D721Med (cell line): ENCODE measurements at regions not wholly inside any gene's neighbourhood (a gene's known extent, or its start where the extent isn't known, plus 50 kb on each side); places are given as distances from the start of the nearest gene placed in this dataset.

Experiments
- DNase-seq: peaks from one replicate; pipeline ENCODE4 v3.0.0; 2011; ENCODE audit warnings: low spot score; ENCODE audit not compliant: insufficient read length
- FAIRE-seq: peaks from 2 replicates; lab custom pipeline; 2011; peaks lifted over from hg19 to GRCh38; lab: Jason Lieb, UNC
- CTCF ChIP-seq: IDR thresholded peaks from 2 replicates; pipeline ENCODE4 v1.5.1; 2012; ENCODE audit warnings: mild to moderate bottlenecking, control low read depth; ENCODE audit not compliant: insufficient read depth; ENCODE audit errors: missing control alignments

GRCh38 chr9:103999375-104000062 lies 94.6 kb upstream of the SMC2 start:
- FAIRE-seq (no peak), DNase-seq (no peak)
- no peak for TF ChIP-seq CTCF

DNA sequence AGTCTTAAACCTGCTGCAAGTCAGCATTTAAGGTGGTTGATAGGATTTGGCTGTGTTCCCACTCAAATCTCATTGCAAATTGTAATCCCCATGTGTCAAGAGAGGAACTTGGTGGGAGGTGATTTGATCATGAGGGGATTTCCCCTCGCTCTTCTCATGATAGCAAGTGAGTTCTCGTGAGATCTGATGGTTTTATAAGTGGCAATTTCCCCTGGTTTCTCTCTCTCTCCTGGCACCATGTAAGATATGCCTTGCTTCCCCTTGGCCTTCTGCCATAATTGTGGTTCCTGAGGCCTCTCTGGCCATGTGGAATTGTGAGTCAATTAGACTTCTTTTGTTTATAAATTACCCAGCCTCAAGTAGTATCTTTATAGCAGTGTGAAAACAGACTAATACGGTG lies 84.3 kb upstream of the SMC2 start:
- DNase-seq (no peak), FAIRE-seq (no peak)

GRCh38 chr9:104022083-104022482 lies 72.0 kb upstream of the SMC2 start:
- DNase-seq = no peak
- no peak for TF ChIP-seq CTCF
- FAIRE-seq = no peak

More for the DNA sequence above, 84.3 kb upstream of the SMC2 start:
- TF ChIP-seq CTCF = no peak

GRCh38 chr9:104025104-104025503 lies 69.0 kb upstream of the SMC2 start:
- FAIRE-seq = no peak
- DNase-seq = no peak
- TF ChIP-seq CTCF = no peak

GRCh38 chr9:104025945-104026344 lies 68.2 kb upstream of the SMC2 start:
- no peak for TF ChIP-seq CTCF
- no peak for FAIRE-seq
- no peak for DNase-seq

DNA sequence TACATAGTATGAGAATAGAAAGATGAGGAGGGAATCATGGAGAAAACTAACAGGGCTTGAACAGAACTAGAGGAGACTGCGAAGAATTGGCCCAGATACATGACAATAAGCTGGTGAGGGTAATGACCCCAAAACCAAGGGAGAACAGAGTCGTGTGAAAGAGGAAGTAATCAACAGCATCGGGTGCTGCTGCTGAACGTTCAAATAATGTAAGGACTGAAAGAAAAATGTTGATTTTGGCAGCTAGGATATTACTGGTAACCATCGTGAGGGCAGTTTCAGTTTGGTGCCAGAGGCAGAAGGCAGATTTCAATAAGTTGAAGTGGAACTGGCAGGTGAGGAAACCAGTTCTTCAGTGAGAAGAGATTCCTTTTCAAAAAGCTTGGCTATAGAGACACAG lies 66.8 kb upstream of the SMC2 start:
- DNase-seq = no peak
- TF ChIP-seq CTCF = no peak
- no peak for FAIRE-seq

- DNase-seq (no peak), FAIRE-seq (no peak)
- no peak for TF ChIP-seq CTCF
These were observed 65.3 kb upstream of the SMC2 start for GRCh38 chr9:104028827-104029226.
